Brain microvascular endothelial cell (primary cell): ENCODE measurements at regions not wholly inside any gene's neighbourhood (a gene's known extent, or its start where the extent isn't known, plus 50 kb on each side); places are given as distances from the start of the nearest gene placed in this dataset.

Experiments used
- DNase-seq: peaks from one replicate; pipeline ENCODE4 v3.0.0-alpha.2; 2020
- H3K27ac ChIP-seq: fragments of 250-450 bp; sonication (Bioruptor Pico); 2 replicates; pipeline ENCODE4 v1.5.1; 2020; ENCODE audit warnings: mild to moderate bottlenecking, moderate library complexity
- H3K27me3 ChIP-seq: fragments of 250-450 bp; sonication (Bioruptor Pico); replicated peaks from 2 replicates; pipeline ENCODE4 v1.5.1; 2020; ENCODE audit warnings: mild to moderate bottlenecking
- H3K36me3 ChIP-seq: fragments of 250-450 bp; sonication (Bioruptor Pico); replicated peaks from 2 replicates; pipeline ENCODE4 v1.5.1; 2020; ENCODE audit warnings: mild to moderate bottlenecking
- H3K4me3 ChIP-seq: 2 replicates; pipeline ENCODE4 v1.5.1; 2011; ENCODE audit warnings: low read depth, mild to moderate bottlenecking, control low read depth, low read length, moderate library complexity
- in situ Hi-C: cut with HindIII; loops from 2 replicates; pipeline ENCODE4 v1.10.0; 2017; ENCODE audit warnings: low sequenced_read_pairs, low pct_ligation_motif_present
- TF ChIP-seq, protein P1 (sequence below): IDR thresholded peaks from 2 replicates; pipeline ENCODE4 v1.5.1; 2011; ENCODE audit warnings: low read depth, mild to moderate bottlenecking, moderate library complexity, low read length, control low read depth, inconsistent platforms; ENCODE audit errors: missing control alignments

DNA sequence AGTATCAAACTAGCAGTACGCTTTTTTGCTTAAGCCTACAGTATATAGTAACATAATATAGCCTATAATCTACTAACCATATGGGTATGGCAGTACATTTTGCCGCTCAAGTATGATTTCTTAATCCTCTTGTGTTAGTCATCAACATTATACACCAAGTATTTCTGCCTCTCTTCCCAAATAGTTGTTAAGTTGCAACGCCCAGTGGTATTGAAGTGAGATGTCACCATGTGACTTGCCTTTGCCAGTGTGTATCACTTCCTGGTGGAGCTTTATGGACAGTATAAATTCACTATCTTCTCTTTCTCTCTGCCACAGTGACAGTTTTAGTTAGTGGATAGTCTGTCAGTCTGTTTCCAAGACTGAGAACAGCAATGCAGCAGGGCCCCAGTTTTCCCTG, 535.5 kb downstream of the PDHA2 start:
- TF ChIP-seq, protein P1, sequence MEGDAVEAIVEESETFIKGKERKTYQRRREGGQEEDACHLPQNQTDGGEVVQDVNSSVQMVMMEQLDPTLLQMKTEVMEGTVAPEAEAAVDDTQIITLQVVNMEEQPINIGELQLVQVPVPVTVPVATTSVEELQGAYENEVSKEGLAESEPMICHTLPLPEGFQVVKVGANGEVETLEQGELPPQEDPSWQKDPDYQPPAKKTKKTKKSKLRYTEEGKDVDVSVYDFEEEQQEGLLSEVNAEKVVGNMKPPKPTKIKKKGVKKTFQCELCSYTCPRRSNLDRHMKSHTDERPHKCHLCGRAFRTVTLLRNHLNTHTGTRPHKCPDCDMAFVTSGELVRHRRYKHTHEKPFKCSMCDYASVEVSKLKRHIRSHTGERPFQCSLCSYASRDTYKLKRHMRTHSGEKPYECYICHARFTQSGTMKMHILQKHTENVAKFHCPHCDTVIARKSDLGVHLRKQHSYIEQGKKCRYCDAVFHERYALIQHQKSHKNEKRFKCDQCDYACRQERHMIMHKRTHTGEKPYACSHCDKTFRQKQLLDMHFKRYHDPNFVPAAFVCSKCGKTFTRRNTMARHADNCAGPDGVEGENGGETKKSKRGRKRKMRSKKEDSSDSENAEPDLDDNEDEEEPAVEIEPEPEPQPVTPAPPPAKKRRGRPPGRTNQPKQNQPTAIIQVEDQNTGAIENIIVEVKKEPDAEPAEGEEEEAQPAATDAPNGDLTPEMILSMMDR: no peak
- in situ Hi-C loops: no loop called here
- Histone ChIP-seq H3K36me3 (no peaks in the 10 kb centered on the region), H3K27ac (no peak overlapping the region), H3K4me3 (no peak overlapping the region), H3K27me3 (no peaks in the 10 kb centered on the region)
- no peak for DNase-seq

DNA sequence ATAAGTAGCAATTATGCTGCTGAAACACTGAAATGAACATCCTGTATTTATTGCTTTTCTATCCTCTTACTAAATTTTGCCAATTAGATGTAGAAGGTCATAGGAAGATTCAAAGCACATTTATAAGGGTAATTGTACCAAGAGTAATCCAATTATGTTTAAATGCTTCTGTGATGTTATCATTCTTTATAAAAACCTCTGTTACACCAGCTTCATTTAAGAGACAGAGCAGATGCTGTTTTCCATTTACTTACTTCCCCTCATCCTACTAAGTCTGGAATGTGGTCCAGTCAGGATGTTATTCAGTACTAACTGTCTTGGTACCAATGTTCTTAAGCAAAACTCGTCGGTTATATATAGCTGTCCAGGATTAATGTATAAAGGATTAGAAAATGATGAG, 539.6 kb downstream of the PDHA2 start:
- Histone ChIP-seq H3K36me3 (no peaks in the 10 kb centered on the region), H3K27me3 (no peaks in the 10 kb centered on the region), H3K4me3 (no peak overlapping the region), H3K27ac (no peak overlapping the region)
- no peak for DNase-seq
- in situ Hi-C loops: no loop called here
- TF ChIP-seq, protein P1: no peak

DNA sequence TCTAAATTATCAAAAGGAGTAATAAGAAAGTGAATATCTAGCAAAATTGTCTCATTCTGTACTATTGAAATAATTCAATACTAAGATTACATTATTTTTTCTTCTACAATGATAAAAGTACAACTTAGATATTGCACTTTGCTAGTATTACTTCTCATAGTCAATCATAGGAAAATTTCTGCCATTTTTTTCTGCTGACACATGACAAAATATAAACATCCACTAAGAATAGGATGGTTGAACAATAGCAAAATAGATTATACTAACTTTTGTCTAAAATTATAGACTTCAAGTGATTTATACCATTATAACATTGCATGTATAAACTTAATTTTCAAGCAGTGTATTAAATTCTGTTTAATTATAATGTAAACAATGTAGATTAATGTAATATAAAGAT, 540.2 kb downstream of the PDHA2 start:
- no peak for DNase-seq
- Histone ChIP-seq H3K27me3 (no peaks in the 10 kb centered on the region), H3K4me3 (no peak overlapping the region), H3K27ac (no peak overlapping the region), H3K36me3 (no peaks in the 10 kb centered on the region)
- TF ChIP-seq, protein P1: no peak
- in situ Hi-C loops: no loop called here

DNA sequence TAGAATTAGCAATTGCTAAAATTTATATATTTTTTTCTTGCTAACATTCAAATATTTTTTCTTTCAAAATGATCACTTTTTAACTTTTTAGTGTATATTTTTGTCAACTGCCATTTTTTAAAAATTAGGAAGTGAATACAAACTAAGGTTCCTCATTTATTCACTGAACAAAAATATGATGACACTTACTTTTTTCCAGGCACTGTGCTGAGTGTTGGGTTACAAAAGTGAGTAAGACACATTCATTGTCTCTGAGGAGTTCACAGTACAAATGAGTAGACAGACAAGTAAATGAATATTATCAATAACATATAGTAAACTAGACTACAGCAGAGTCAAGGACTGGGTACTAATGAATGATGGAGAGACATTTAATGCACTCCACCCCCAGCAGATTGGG, 543.5 kb downstream of the PDHA2 start:
- H3K4me3 ChIP-seq: no peak overlapping the region
- TF ChIP-seq, protein P1: no peak
- in situ Hi-C loops: no loop called here
- H3K27ac ChIP-seq: no peak overlapping the region
- H3K27me3 ChIP-seq: no peaks in the 10 kb centered on the region
- no peaks in the 10 kb centered on the region for H3K36me3 ChIP-seq
- DNase-seq: no peak

DNA sequence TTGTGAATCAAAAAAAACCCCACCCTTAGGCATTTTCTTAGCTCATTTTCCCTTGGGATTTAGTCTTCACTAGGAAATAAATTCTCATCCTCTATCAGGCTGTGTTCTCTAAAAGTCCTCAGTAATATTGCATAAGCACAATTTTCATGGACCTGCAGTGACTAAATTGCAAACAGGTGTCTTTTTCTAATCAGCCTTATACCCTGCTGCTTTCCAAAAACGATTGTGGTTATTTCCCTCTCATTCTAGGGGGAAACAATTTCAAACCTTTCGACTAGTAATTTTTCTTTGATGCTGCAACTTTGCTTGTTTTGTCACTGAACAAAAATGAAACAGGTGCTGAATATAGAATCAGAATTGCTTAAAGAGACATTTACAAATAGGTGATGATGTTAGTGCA, 549.9 kb downstream of the PDHA2 start:
- DNase-seq: no peak
- in situ Hi-C loops: no loop called here
- Histone ChIP-seq H3K4me3 (no peak overlapping the region), H3K27me3 (no peaks in the 10 kb centered on the region), H3K36me3 (no peaks in the 10 kb centered on the region), H3K27ac (no peak overlapping the region)
- TF ChIP-seq, protein P1: no peak

DNA sequence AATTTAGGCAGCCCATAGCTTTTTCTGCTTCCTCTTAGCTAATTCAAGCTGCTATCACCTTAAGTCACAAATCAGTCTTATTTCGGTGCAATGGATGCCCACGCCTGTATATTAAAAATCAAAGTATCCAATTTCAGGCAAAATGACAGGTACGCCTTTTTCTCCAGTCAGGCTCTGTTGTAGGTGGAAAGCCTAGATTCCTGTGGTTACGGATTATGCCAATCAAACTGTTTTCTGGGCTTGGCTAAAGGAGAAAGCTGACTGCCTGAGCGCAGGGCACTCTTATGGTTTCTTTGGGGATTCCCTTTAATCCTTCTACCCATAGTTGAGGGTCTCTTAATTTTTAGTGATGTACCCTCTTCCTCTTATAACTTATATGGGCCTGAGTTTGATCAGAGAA, 550.5 kb downstream of the PDHA2 start:
- no peak overlapping the region for H3K4me3 ChIP-seq
- in situ Hi-C loops: no loop called here
- H3K36me3 ChIP-seq: no peaks in the 10 kb centered on the region
- no peak overlapping the region for H3K27ac ChIP-seq
- no peaks in the 10 kb centered on the region for H3K27me3 ChIP-seq
- TF ChIP-seq, protein P1: no peak
- no peak for DNase-seq
